Anterior cingulate cortex (tissue), 58 donors: ENCODE measurements at regions not wholly inside any gene's neighbourhood (a gene's known extent, or its start where the extent isn't known, plus 50 kb on each side); places are given as distances from the start of the nearest gene placed in this dataset.
A peak's percentile ranks its signal among the peaks of the same experiment; 100 is the strongest.
"Not testable (repeated sequence)": the region's sequence is repeated elsewhere in the genome, so short reads cannot be mapped to it uniquely, and the experiment has no call there.

Experiments
- DNase-seq, 58 donors: peaks; one replicate each; lab custom pipeline; 2025; lab: John Stamatoyannopoulos, UW

GRCh38 chr11:116330439-116331185 is 442.2 kb downstream of the BUD13 start:
- peak in 2 of 58 donors; percentile 5 to 8 for DNase-seq

DNA sequence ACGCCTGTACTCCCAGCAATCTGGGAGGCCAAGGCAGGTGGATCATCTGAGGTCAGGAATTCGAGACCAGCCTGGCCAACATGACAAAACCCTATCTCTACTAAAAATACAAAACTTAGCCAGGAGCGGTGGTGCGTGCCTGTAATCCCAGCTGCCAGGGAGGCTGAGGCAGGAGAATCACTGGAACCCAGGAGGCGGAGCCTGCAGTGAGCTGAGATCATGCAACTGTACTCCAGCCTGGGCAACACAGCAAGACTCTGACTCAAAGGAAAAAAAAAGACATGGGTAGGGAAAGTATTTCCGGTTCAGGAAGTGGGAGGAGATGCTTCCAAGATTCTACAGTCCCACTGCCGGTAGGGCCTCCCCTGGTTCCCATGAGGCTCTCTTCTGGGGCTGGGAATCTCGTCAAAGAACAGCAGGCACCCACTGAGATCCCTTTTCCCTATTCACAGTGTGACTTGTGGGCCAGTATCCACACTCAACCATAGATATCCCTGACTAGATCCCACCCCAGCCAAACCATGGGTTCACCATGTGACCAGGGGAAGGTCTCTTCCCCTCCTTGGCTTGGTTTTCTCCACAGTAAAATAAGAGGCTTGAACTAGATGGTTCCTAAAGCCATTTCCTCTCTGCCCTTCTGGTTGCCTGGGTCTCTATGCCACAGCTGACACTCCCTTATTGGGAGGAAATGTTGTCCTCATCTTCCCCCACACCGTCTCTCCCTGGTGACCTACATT is 443.3 kb downstream of the BUD13 start:
- DNase-seq, result no peak

GRCh38 chr11:116328851-116329250 is 443.9 kb downstream of the BUD13 start:
- DNase-seq, result no peak

DNA sequence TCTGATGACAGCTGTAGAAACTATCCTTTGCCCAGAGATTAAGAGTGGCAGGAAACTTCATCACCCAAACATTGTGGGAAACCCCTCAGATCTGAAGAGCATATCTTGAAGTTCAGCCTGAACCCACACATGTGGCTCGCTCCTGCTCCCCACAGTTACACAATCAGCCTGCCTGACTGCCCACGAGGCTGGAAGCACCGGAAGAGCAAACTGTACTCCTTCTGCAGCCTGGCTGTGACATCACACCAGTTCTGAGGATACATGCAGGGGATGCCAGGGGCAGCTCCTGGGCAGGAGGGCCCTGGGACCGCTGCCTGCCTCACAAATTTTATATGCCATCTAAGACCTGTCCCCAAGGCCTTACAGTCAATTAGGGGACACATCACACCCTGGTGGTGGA is 444.4 kb downstream of the BUD13 start:
- DNase-seq, result no peak

- DNase-seq, result no peak
Measured at GRCh38 chr11:116326146-116326545, 446.6 kb downstream of the BUD13 start.

DNA sequence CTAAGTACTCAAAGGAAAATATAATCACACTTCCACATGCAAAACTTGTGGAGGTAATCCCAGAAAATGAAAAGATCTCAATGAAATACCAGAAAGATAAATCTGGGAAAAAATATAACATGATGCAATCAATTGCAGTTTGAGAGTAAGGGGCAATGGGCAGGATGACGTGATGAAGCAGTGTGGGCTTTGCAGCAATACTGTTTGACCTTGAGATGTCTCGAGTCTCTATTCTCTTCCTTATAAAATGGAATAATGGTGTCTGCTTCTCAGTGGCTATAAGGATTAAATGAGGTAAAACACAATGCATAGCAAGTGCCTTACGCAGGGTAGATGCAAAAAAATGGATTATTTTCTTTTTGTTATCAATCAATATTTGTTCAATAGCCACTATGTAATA is 447.5 kb downstream of the BUD13 start:
- no peak for DNase-seq

DNA sequence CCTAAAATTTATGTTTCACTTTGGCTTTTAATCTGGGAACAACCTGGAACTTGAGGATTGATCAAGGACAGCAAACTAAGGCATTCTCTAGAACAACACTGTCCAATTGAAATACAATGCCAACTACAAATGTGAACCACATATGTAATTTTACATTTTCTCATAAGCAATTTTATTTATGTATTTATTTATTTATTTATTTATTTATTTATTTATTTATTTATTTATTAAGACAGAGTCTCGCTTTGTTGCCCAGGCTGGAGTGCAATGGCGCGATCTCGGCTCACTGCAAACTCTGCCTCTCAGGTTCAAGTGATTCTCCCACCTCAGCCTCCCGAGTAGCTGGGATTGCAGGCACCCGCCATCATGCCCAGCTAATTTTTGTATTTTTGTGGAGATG is 448.7 kb downstream of the BUD13 start:
- DNase-seq, result not testable (repeated sequence)

- no peak for DNase-seq
Measured at GRCh38 chr11:116317212-116317611, 455.6 kb downstream of the BUD13 start.

DNA sequence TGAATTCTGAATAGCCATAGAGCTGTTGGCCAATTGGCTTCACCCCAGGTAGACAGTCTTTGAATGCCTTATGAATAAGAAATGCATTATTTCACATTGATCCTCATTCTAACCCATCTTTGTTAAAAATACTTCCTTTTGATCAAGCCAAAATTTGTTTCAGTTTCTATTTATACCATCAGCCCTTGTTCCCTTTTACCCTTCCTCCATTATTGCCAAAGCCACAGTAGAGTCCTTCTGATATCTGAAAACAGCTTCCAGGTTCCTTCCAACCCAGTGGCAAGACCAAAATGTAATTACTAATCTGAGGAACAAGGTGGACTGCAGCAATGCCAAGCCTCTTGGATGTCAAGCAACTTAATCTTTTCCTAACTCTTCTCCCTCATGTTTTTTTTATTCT is 458.8 kb downstream of the BUD13 start:
- no peak for DNase-seq

DNA sequence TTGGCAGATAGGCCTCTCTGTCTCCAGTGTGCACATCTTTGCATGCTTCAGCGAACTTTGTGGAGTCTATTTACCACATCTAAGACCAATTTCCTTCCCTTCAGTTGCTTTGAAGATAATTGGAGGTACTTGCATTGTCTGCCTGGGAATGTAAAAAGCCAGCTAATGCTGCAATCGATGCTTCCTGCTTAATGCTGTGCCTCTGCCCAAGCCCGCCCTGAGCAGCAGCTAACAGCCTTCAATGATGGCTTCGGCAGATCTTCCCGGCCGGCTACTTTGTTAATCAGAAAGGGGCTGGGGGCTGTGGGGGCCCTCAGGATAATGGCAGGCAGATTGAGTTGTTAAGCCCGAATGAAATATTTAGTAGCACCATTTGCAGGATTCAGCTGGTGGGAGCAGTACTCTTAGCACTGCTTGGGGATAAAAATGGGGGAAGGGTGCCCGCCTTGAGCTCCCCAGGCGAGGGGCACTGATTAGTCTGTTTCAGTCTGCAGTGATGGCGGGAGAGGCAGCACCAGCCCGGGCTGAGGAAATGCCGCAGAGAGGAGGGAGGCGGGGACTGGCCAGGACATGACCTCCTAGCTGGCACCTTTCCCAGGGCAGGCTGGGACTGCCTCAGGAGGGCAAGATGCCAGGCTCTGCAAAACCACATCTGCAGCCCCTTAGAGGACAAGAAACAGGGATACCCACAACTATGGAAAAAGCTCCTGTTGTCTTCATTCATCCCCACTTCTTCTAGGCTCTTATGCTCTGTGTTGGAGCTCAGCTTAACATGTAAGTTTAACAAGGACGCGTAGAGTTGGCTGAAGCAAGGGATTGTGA is 460.0 kb downstream of the BUD13 start:
- DNase-seq, result peak in 55 of 58 donors; percentile 13 to 91 (median 76)

DNA sequence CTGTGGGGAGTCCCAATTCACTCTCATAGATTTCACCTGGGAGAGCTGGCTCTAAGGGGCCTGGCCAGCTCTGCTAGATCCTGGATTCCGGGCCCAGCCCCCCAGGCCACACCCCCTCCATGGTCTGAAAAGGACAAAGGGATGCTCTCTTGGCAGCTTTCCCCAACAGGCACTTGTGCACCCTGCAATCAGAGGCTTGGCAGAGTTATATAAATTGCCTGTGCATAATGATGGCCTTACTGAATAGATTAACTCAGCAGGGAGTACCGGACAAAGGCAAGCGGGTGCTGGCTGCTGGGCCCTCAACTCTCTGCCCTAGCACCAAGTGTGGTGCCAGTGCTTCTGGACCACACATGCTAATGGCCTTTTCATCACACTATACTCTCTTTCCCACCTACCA is 461.6 kb downstream of the BUD13 start:
- DNase-seq, result peak in 2 of 58 donors; percentile 5 to 6

GRCh38 chr11:116310698-116311097 is 462.1 kb downstream of the BUD13 start:
- DNase-seq, result no peak

DNA sequence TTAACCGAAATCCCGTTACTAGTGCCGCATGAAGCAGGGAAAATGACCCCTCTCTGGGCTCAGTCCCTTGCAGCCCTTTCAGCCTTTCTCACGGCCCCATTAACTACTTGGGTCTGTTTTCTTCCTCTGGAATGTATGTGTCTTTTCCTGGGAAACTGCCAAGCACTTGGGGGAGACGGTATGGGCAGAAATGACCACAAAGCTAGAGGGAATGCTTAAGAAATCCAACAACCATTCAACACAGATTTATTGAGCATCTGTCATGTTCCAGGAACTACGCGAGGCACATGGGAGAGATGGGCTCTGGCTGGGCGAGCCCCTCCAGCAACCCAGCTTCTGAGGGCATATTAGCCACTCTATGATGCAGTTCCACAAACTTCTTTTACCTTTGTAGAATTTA is 462.6 kb downstream of the BUD13 start:
- no peak for DNase-seq

DNA sequence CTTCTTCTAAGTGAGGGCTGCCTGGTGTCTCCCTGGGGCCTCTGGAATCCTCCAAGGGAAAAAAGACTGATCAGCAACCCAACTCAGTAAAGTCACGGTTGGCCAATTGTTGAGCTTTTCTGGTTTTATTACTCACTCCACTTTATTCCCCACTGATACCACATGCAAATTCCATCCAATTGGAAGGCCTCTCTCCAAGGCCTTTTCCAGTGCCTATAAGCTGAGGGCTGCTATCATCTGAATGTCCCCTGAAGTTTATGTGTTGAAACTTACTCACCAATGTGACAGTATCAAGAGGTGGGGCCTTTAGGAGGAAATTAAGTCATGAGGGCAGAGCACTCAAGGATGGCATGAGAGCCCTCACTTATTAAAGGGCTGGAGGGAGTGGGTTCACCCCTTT is 463.3 kb downstream of the BUD13 start:
- no peak for DNase-seq

DNA sequence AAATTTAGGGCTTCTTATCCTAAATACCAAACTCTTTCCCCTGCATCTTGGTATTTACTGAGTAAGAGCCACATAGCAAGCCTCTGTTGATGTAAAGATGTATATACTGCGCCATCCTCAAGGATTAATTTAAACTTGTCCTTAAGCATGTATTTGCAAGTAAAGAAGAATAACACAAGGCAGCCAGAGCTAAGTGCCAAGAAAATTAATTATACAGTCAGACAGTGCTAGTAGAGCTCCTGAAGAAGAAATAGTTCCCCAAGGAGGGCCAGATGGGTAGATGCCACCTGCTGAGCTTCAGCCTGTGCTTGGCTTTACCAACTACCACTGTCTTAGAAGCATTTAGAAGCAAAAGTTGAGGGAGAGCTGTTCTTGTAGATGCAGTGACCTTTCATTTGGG is 470.0 kb downstream of the BUD13 start:
- peak in 1 of 58 donors; percentile 10 for DNase-seq

DNA sequence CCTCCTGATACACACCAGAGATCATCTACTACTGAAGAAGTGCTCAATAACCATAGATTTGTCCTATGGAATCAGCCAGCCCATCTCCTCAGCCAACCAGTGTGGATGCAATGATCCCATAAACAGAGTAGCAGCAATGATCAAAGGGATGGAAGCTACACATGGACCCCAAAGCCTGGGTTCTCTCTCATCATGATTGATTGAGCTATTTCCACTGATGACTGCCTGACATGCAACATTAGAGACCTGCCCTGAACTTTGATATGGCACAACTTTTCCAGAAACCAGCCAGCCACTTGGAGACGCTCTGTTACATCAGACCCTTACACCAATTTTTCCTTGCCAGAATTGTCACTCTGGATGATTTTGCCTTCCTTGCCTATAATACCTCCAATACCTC is 471.6 kb downstream of the BUD13 start:
- DNase-seq, result no peak

DNA sequence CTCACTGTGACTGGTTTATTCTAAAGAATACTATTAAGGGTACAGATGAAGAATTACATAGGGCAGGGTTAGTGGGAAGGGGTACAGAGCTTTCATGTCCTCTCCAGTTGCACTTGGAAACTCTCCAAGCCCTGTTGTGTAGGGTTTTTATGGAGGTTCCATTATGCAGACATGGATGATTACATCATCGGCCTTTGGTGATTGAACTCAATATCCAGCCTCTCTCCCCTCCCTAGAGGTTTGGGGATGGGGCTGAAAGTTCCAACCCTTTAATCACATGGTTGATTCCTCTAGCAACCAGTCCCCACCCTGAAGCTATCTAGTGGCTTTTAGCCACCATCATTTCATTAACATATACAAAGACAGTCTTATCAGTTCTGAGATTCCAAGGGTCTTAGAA is 472.6 kb downstream of the BUD13 start:
- DNase-seq, result no peak

- no peak for DNase-seq
Measured at GRCh38 chr11:116294630-116295029, 478.2 kb downstream of the BUD13 start.

DNA sequence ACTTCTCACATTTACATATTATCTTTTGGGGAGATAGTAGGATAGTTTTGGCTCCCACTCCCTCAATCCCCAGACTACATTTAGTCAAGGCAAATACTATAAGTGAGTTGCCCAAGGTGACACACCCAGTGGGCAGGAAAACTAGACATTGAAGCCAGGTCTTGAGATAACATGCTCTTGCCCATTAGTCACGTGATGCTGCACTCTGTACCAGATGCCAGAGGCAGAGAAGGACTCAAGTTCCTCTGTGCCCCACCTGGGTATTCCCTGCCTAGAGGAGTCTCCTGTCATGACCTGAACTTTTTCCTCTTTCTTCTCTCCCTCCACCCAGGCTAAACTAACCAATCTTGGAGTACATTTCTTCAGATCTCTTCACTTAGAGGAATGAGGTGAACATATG is 484.9 kb downstream of the BUD13 start:
- no peak for DNase-seq

DNA sequence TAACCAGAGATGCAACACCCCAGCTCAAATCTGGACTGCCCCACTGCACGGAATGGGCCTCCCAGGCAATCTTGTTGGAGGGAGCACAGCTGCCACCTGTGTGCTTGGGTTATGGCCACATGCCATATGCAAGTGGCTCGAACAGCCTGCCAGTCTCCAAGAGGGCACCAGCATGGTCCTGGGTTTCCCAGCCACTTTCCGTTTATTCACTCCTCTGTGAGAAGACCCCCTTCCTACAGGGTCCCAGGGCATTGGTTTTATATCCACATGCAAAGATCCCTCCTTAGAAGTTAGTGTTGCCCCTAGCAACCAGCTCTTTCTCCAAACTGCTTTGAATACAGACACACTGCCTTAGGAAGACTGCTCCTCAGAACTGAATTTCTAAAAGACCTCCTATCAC is 487.8 kb downstream of the BUD13 start:
- DNase-seq, result no peak

GRCh38 chr11:116283300-116283699 is 489.5 kb downstream of the BUD13 start:
- DNase-seq, result no peak
